ENCODE measurements at regions not wholly inside any gene's neighbourhood (a gene's known extent, or its start where the extent isn't known, plus 50 kb on each side); places are given as distances from the start of the nearest gene placed in this dataset.

DNA sequence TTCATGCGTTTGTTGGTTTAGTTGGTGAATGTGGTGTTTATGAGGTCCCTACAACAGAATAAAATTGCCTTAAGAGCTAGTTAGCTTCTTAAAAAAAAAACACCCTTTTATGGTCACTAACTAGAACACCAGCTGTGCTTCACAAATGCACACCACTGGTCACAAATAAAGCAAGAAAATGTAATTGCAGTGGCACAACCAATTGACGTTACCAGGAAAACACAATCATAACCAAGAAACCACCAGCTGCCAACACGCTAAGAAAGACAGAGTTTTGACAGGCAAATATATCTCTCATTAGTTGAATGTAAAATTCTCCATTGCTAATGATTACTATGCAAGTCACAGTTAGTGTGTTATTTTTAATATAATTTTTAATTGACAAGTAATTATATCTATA, 389.9 kb downstream of the ADAMTS20 start:
- Mint-ChIP-seq H3K27me3 (ENCODE audit: low read depth, unreplicated experiment) (no peaks in the 10 kb centered on the region), H3K4me1 (ENCODE audit: low read depth, unreplicated experiment) (no peaks in the 10 kb centered on the region), H3K36me3 (ENCODE audit: low read depth, unreplicated experiment) (no peaks in the 10 kb centered on the region), H3K4me3 (ENCODE audit: unreplicated experiment) (no peak overlapping the region), H3K9me3 (ENCODE audit: unreplicated experiment) (peaks cover 3% of the 10 kb centered on the region), H3K27ac (ENCODE audit: unreplicated experiment) (no peak overlapping the region)
- Histone ChIP-seq H4K20me1 (ENCODE audit: insufficient read depth, low read length) (no peaks in the 10 kb centered on the region), H3K27me3 (ENCODE audit: insufficient read depth, low read length) (no peaks in the 10 kb centered on the region), H3K4me2 (ENCODE audit: low read length) (no peak overlapping the region), H3K27ac (ENCODE audit: low read depth, low read length) (no peak overlapping the region), H3K9ac (ENCODE audit: low read length) (no peak overlapping the region), H2AFZ (ENCODE audit: low read depth, low read length) (no peak overlapping the region), H3K9me3 (ENCODE audit: insufficient read depth, low read depth, low read length) (no peaks in the 10 kb centered on the region), H3K79me2 (ENCODE audit: insufficient read depth, low read length) (no peaks in the 10 kb centered on the region), H3K4me3 (ENCODE audit: insufficient read depth, low read depth, low read length) (no peak overlapping the region), H3K36me3 (ENCODE audit: insufficient read depth, low read length) (no peaks in the 10 kb centered on the region), H3K4me1 (ENCODE audit: insufficient read depth, low read length) (no peaks in the 10 kb centered on the region)
- FAIRE-seq (no peak), DNase-seq (ENCODE audit: low read depth) (no peak)
- no peak for TF ChIP-seq EZH2 (IDR thresholded peaks at IDR 0.05; ENCODE audit: insufficient read depth, low read length)
- TF ChIP-seq, protein P1, sequence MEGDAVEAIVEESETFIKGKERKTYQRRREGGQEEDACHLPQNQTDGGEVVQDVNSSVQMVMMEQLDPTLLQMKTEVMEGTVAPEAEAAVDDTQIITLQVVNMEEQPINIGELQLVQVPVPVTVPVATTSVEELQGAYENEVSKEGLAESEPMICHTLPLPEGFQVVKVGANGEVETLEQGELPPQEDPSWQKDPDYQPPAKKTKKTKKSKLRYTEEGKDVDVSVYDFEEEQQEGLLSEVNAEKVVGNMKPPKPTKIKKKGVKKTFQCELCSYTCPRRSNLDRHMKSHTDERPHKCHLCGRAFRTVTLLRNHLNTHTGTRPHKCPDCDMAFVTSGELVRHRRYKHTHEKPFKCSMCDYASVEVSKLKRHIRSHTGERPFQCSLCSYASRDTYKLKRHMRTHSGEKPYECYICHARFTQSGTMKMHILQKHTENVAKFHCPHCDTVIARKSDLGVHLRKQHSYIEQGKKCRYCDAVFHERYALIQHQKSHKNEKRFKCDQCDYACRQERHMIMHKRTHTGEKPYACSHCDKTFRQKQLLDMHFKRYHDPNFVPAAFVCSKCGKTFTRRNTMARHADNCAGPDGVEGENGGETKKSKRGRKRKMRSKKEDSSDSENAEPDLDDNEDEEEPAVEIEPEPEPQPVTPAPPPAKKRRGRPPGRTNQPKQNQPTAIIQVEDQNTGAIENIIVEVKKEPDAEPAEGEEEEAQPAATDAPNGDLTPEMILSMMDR (IDR thresholded peaks at IDR 0.05; ENCODE audit: insufficient read depth, low read depth, low read length), result no peak

DNA sequence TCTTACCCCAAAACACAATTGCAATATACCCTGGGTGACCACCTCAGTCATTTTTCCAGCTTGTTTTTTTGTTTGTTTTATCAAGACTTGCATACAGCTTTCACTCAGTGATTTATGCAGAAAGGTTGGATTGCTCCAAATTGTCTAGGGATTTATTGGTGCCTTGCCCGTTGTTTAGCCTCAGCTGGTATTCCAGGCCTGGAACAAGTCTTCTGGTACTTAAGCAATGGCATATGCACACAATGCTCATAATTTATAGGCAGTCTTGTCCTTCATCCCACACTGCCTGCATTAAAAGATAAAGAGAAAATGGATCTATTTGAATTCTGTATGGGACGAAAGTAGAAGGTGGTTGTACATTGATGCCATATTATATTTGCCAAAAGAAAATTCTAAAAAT, 392.5 kb downstream of the ADAMTS20 start:
- Histone ChIP-seq H2AFZ (ENCODE audit: low read depth, low read length) (no peak overlapping the region), H3K4me1 (ENCODE audit: insufficient read depth, low read length) (no peaks in the 10 kb centered on the region), H3K9ac (ENCODE audit: low read length) (no peak overlapping the region), H3K27ac (ENCODE audit: low read depth, low read length) (no peak overlapping the region), H3K79me2 (ENCODE audit: insufficient read depth, low read length) (no peaks in the 10 kb centered on the region), H3K4me2 (ENCODE audit: low read length) (no peak overlapping the region), H3K9me3 (ENCODE audit: insufficient read depth, low read depth, low read length) (no peaks in the 10 kb centered on the region), H4K20me1 (ENCODE audit: insufficient read depth, low read length) (no peaks in the 10 kb centered on the region), H3K4me3 (ENCODE audit: insufficient read depth, low read depth, low read length) (no peak overlapping the region), H3K36me3 (ENCODE audit: insufficient read depth, low read length) (no peaks in the 10 kb centered on the region), H3K27me3 (ENCODE audit: insufficient read depth, low read length) (no peaks in the 10 kb centered on the region)
- H3K4me3 Mint-ChIP-seq (ENCODE audit: unreplicated experiment), result no peak overlapping the region
- FAIRE-seq (no peak), DNase-seq (ENCODE audit: low read depth) (no peak)
- H3K9me3 Mint-ChIP-seq (ENCODE audit: unreplicated experiment), result peaks cover 3% of the 10 kb centered on the region
- no peaks in the 10 kb centered on the region for H3K27me3 Mint-ChIP-seq (ENCODE audit: low read depth, unreplicated experiment)
- no peak for TF ChIP-seq EZH2 (IDR thresholded peaks at IDR 0.05; ENCODE audit: insufficient read depth, low read length)
- TF ChIP-seq, protein P1 (IDR thresholded peaks at IDR 0.05; ENCODE audit: insufficient read depth, low read depth, low read length), result no peak
- H3K4me1 Mint-ChIP-seq (ENCODE audit: low read depth, unreplicated experiment), result no peaks in the 10 kb centered on the region
- H3K27ac Mint-ChIP-seq (ENCODE audit: unreplicated experiment), result no peak overlapping the region
- no peaks in the 10 kb centered on the region for H3K36me3 Mint-ChIP-seq (ENCODE audit: low read depth, unreplicated experiment)

DNA sequence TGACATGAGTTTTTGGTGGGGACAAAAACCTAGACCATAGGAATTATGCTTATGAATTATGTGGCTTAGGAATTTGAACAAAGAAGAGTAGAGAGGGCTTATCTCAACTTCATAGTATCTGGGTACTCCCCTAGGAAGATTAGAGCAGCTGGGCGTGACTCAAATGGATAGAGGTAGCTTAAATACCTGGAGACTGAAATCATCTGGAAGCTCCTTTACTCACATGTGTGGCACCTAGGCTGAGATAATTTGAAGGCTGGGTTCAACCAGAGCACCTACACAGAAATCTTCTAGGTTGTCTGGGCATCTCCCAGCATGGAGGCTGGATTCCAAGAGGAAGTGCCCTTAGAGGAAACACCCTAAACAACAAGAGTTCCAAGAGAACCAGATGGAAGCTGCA, 393.9 kb downstream of the ADAMTS20 start:
- H3K27me3 ChIP-seq (ENCODE audit: insufficient read depth, low read length), result no peaks in the 10 kb centered on the region
- H4K20me1 ChIP-seq (ENCODE audit: insufficient read depth, low read length), result no peaks in the 10 kb centered on the region
- H3K36me3 Mint-ChIP-seq (ENCODE audit: low read depth, unreplicated experiment), result no peaks in the 10 kb centered on the region
- no peak overlapping the region for H2AFZ ChIP-seq (ENCODE audit: low read depth, low read length)
- H3K4me1 ChIP-seq (ENCODE audit: insufficient read depth, low read length), result no peaks in the 10 kb centered on the region
- H3K27ac ChIP-seq (ENCODE audit: low read depth, low read length), result no peak overlapping the region
- DNase-seq (ENCODE audit: low read depth) (no peak), FAIRE-seq (no peak)
- H3K27me3 Mint-ChIP-seq (ENCODE audit: low read depth, unreplicated experiment), result no peaks in the 10 kb centered on the region
- no peak overlapping the region for H3K4me2 ChIP-seq (ENCODE audit: low read length)
- H3K4me3 Mint-ChIP-seq (ENCODE audit: unreplicated experiment), result no peak overlapping the region
- TF ChIP-seq, protein P1 (IDR thresholded peaks at IDR 0.05; ENCODE audit: insufficient read depth, low read depth, low read length), result no peak
- no peak for TF ChIP-seq EZH2 (IDR thresholded peaks at IDR 0.05; ENCODE audit: insufficient read depth, low read length)
- no peaks in the 10 kb centered on the region for H3K4me1 Mint-ChIP-seq (ENCODE audit: low read depth, unreplicated experiment)
- peaks cover 3% of the 10 kb centered on the region for H3K9me3 Mint-ChIP-seq (ENCODE audit: unreplicated experiment)
- no peaks in the 10 kb centered on the region for H3K36me3 ChIP-seq (ENCODE audit: insufficient read depth, low read length)
- no peak overlapping the region for H3K9ac ChIP-seq (ENCODE audit: low read length)
- no peaks in the 10 kb centered on the region for H3K9me3 ChIP-seq (ENCODE audit: insufficient read depth, low read depth, low read length)
- H3K79me2 ChIP-seq (ENCODE audit: insufficient read depth, low read length), result no peaks in the 10 kb centered on the region
- no peak overlapping the region for H3K27ac Mint-ChIP-seq (ENCODE audit: unreplicated experiment)
- no peak overlapping the region for H3K4me3 ChIP-seq (ENCODE audit: insufficient read depth, low read depth, low read length)
